Left renal pelvis (tissue), 4 donors: ENCODE measurements at regions not wholly inside any gene's neighbourhood (a gene's known extent, or its start where the extent isn't known, plus 50 kb on each side); places are given as distances from the start of the nearest gene placed in this dataset.

Source experiments
- DNase-seq, 4 donors: peaks; one replicate each; pipeline ENCODE4 v3.0.0-alpha.2; 2013; ENCODE audit warnings: low read depth in 4 of 4, low spot score in 3 of 4

DNA sequence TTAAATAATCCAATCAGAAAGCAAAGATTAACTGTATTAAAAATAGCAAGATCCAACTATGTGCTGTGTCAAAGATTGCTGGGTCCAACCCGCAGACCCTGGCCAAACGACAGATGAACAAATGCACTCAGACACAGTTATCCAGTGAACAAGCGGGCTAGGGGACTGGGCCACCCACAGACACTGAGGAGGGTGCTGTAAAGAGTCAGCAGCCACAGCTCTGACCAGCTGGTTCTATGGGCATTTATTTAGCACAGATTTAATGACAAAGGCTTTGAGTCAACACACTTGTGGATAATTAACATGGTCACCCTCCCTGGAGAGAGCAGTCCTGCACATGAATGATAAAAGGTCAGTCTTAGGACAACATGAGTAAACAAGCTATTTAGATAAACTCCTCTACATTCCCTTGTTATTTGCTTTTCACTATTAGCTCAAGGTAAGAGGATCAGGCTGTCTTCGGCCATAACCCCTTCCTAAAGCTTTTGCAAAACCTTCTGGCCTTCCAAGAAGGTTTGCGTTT, 424.9 kb downstream of the HINT1 start:
- no peak for DNase-seq

DNA sequence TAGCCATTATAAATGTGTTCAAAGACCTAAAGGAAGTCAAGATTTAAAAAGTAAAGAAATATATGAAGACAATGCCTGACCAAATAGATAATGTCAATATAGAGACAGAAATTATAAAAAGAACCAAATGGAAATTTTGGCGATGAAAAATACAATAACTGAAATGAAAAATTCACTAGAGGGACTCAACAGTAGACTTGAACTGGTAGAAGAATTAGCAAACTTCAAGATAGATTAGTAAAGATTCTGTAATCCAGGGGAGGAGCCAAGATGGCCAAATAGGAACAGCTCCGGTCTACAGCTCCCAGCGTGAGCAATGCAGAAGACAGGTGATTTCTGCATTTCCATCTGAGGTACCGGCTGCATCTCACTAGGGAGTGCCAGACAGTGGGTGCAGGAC, 433.2 kb downstream of the HINT1 start:
- DNase-seq = no peak

DNA sequence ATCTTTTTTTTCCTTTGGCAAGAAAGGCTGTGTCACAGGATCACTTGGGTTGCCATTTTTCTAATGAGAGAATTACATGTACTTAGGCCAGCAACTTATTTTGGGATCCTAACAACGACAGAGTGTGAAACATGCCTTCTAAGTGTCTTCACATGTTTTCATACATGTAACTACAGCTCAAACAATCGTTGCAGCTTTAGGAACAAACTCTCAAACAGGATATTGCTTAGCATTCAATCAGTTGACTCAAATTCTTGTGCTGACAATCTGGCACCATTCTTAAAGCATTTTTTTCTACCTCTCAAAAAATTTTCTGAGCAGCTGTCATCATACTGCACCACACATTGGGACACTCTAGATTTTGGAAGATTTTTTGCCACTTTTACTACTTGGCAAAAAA, 435.5 kb downstream of the HINT1 start:
- DNase-seq = no peak

DNA sequence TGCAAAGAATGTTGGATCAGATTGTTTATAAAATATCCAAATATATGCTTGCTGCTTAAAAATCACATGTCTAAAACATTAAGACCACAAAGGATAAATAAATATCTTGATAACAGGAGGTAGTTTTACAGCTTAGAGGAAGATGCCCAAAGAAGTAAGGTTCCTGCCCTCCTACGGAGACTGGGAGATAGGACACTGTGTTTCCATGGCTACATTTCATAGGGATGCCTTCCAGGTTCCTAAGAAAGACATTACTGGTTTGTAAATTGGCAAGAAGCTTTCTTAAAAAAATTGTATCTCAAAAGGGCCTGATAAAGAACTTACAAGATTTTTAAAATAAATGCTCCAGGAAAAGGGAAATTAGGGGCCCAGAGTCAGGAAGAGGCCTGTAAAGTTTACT, 437.2 kb downstream of the HINT1 start:
- DNase-seq = no peak

DNA sequence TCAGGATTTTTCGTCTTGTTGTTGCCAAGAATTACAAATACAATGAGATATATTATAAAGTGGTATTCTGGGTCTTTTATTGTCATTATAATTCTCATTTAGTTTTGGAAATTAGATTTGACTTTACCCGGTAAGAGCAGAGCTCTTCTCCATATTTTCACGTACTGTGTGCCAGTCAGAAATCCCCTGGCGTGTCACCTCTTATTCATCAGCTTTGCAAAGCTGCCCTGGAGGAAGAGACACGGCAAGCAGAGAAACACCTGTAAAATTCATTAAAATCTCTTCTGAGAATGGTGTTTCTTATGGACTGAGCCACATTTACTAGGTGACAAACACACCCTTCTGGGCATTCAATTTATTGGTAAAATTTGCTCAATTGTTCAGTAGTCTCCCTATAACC, 440.4 kb downstream of the HINT1 start:
- DNase-seq = no peak

DNA sequence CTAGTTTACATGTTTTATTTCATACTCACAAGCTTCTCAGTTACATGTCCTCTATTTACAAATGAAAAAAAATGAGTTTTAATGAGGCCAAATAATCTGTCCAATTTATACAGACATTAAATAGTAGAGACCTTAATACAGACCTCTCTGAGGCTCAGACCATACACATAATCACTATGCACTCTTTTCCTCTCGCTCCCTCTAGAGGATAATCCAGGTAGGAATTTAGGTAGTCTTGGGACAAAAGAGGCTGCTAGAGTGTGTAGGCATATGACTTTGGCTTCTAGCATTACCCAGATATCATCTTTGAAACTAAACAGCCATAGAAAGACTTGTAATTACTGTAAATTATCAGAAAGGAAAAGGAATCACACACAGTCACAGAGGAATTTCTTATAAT, 444.7 kb downstream of the HINT1 start:
- peak in 3 of 4 donors; percentile 14 to 37 (median 24) for DNase-seq

DNA sequence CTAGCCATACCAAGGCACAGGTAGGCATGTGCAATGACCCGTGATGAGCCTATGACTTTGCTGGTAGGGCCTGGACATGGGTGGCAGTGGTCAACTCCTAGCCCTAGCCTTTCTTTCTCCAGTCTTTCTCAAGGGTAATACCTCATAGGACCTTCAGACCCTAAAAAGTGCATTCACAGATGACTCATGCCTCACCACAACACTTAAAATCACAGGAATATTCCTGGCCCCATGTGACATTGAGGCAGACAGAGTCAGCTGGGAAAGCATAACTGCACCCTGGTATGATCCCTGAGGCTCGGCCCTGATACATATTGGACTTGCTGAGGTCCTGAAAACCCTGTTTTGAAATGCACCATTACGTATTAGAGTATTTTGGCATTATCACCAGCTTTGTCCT, 449.5 kb downstream of the HINT1 start:
- DNase-seq = no peak

DNA sequence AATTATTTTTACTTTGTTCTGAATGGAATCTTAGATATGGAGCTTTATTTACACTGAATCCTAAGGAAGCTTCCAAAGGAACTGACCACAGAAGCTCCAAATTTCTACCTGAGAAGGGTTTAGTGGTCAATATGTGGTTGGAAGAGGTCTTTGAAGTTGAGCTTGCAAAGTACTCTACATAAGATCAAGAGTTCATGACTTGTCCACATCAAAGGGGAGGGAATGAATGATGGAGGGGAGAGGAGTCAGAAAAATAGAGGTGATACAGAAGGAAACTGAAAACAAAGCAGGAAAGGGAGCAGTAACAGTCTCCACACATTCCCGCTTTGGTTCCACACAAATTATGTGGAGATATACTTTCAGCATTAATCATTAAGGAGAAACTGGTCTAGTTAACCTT, 450.9 kb downstream of the HINT1 start:
- no peak for DNase-seq

DNA sequence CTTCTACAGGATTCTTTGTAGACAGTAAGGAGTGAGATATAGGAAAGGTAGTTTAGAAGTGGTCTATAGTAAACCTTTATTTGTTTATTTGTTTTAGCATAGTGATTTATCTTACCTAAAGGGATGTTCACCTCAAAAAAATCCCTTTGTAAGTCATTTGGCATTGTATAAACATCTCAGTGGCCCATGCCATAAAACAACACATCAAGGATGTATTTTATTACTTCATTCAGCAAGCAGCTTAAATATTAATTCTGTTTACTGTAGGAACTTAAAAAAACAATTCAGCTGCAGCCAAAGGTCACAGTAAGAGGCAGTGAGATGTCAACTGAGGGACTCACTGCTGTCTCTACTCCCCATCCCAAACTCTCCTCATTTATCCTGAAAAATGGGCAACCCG, 452.7 kb downstream of the HINT1 start:
- DNase-seq = no peak

DNA sequence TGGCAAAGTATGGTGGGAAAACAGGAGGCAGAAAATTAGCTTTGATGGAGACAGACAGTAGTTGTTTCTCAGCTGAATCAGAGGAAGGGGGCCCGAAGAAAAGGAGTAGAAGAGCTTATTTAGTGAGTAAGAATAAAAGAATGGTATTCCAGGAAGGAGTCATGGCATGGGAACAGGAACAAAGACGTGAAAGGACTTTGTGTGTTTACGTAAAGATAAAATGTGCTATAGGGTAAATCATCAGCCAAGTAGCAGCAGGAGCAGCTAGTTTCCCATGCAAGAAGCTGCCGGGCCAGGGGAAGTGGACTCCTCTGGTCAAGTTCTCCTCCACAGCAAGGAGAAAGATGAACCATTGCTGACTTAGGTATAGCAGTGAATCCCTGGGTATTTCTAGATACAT, 454.5 kb downstream of the HINT1 start:
- DNase-seq = no peak

DNA sequence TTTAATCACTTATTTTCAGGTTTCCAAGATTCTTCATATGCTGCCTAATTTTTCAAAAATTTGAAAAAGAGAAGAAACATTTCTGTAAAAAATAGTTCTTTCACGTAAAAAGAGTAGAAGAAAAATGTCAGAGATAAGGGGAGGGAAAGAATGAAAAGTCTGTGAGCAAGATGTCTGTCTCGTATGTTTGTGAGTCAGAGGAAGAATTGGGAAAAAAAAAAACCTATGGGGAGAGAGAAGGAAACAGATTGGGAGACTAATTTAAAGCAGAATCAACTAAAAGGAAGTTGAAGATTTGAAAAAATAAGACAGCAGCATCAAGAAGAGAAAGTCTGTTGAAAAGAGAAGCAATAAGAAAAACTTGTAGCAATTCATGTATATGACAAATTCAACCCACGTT, 456.3 kb downstream of the HINT1 start:
- no peak for DNase-seq

DNA sequence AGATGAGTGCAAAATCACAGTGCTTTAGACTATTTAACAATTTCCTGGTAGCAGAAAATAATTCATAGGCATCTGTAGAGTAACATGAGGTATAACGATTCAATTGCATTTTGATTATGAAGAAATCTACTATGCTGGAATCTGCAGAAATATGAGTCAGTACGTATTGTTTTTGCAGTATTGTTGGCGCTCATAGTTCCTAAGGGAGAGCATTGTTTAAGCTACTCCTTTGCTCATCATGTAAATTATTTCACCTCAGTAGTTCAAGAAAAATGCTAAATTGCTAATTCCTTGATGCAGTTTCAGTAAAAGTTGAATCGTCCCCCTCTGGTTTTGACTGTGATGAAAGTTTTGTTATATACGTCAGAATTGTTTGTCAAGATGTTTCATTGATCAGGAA, 458.4 kb downstream of the HINT1 start:
- no peak for DNase-seq

DNA sequence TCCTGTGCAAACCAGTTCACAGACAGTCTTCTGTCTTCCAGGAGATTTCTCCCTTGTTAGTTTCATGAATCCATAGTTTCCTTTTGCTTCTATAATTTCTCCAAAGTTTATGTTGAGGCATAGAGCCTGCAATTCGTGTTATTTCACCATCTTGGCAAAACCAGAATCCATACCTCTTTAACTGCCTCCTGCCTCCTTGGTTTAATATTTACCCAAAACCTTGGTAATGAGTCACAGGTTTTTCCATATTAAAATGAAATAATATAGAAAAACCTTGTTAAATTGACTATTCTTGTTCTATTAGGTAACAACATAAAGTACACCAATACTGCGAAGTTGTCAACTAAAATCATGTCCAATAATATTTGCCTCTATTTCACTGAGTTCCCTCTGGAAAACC, 459.7 kb downstream of the HINT1 start:
- DNase-seq = no peak

DNA sequence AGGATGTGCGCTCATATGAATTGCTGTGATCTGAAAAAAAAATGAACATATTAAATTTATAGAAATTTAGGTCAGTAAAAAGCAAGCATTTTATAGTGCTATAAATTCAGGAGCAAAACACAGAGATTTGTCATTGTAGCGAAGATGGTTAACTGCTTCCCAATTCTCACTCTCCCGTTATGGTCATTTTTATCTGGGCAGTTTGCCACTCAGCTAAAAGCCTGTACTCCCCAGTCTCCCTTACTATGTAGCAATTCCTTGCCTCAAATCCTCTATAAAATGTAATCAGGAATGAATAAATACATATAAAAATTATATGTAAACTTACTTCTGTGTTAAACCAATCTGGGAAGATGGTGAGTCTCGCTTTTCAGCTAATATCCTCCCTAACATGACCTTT, 471.5 kb downstream of the HINT1 start:
- DNase-seq = no peak

DNA sequence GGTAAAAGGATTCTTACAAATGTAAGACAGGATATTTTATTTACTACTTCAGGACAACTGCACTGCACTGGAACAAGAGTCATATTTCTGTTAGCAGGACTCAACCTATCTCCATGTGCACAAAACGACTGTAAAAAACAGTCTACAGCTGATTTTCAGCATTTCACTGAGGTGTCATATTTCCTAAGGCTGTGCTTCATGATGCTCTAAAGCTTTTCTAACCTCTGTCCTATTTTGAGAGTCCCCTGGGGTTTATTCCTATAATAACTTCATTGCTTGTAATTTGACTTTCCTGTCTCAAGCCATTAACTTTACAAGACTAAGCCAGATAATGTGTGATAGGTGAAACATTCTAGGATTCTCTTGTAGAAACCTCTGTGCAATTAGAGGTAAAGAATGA, 472.3 kb downstream of the HINT1 start:
- peak in 2 of 4 donors; percentile 3 to 11 for DNase-seq

DNA sequence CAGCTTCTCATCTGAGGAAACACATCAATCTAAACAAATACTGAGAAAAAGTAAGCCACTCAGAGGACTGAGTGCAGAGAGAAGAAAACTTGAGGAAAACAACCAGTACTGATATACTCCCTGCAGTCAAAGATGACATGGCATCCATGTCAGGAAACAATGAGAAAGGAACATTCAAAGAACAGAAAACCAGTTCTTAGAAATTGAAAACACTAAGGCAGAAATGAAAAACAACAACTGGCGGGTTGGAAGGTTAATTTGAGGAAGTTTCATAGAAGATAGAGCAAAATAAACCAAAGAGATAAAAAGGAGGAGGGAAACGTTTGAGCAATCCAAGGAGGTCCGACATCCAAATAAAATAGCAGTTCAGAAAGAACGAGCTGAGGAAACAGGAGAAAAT, 475.2 kb downstream of the HINT1 start:
- DNase-seq = no peak

DNA sequence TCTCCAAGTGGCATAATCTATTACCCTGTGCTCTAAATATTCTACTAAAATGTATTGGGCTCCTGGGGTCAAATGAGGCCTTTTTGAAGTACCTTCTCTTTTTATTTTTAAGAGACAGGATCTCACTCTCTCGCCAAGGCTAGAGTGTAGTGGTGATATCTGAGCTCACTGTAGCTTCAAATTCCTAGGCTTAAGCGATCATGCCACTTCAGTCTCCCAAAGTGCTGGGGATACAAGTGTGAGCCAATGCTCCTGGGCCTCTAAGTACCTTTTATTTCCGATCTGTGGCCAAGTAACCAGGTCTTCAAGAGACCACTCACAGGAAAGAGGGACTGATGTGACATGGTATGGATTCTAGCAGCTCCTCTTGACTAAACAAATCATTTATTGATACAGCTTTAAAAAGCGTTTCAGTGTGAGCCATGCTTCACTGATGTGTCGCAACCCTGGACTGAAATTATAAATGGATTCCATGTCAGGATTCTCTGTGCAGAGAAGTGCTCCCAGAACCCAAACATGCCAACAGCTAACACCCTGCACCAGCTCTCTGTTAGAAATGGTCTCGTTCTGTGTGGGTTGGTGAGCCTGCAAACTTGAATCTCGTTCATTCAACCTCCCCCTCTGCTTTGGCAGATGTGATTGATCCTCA, 477.8 kb downstream of the HINT1 start:
- no peak for DNase-seq

DNA sequence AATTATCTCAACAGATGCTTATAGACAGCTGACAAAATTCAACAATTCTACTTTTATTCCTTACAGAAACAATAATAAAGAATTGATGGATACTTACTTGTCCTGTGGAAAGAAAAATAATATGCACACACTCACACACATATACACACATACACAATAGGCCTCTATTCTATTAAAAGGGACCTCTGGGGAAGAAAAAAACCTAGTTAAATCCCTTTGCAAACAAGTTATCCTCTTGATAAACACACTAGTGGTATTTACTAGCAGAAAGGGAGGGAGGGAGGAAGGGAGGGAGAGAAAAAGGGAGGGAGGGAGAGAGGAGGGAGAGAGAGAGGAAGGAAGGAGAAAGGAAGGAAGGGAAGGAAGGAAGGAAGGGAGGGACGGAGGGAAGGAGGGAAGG, 486.4 kb downstream of the HINT1 start:
- no peak for DNase-seq

DNA sequence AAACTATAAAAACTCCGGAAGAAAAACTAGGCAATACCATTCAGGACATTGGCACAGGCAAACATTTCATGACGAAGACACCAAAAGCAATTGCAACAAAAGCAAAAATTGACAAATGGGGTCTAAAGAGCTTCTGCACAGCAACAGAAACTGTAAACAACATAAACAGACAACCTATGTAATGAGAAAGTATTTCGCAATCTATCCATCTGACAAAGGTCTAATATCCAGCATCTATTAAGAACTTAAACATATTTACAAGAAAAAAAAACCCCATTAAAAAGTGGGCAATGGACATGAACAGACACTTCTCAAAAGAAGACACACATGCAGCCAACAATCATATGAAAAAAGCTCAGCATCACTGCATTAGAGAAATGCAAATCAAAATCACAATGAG, 498.6 kb downstream of the HINT1 start:
- no peak for DNase-seq

DNA sequence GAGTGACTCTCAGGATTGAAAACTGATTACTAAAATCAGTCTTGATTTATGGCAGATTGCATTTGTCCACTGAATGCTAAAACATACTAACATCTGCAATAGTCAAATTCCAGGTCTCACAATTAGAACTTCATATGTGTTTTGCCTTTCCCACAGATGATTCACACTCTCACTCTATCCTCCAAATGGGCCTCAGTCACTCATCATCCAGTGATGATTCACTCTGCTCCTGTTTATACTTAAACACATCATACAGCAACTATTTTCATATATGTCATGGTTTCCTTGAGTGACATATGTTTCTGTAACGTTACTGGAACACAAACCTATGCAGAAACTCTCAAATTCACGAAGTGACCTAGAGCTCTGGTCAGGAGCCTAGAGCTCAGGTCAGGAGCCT, 512.9 kb downstream of the HINT1 start:
- DNase-seq = no peak

DNA sequence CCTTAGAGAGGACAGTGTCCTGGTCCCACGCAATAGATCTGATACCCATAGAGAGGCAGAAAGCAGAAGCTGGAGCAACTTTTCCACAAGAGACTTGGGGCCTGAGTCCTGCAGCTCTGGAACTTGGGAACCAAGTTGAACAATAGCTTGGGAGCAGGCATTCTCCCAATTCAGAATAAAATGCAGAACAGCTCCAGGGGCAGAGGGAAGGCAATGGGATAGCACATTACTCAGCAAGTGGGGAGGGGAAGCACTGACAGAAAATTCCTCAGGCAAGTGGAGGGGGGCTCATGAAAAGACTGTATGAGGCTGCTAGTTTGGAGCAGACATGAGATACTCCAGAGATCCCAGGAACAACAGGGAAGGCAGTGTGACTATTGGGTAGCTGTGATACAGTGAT, 513.6 kb downstream of the HINT1 start:
- DNase-seq = no peak

DNA sequence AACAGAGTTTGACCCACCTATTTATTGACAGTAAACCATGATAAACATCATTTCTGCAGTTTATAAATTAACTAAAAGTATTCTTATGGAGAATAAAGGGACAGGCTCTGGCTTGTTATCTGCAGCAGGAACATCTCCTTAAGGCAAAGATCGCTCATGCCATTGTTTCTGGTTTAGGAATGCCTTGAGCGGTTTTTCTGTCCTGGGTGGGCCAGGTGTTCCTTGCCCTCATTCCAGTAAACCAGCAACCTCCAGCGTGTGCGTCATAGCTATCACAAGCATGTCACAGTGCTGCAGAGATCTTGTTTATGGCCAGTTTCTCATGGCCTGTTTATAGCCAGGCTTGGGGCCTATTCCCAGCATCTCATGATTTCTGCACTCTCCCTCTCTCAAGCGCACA, 521.7 kb downstream of the HINT1 start:
- no peak for DNase-seq

DNA sequence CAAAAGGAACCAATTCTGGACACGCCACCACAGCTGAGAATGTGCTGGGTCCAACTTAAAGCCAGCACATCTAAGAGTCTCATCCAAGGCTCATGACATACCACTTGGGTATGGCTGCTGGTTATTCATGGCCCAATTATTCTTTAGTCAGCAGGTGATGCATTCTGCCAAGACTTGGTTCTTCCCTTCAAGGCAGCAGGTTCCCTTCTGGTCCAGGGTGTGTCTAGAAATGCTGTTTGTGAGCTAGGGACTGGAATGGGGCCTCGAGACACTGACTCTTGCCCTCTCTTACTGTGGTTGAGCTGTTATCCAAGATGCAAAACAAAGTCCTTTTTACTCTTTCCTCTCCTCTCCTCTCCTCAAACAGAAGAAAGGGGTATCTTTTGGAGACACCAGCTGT, 522.6 kb downstream of the HINT1 start:
- no peak for DNase-seq
